Gastroesophageal sphincter (tissue), 3 donors: ENCODE measurements at regions not wholly inside any gene's neighbourhood (a gene's known extent, or its start where the extent isn't known, plus 50 kb on each side); places are given as distances from the start of the nearest gene placed in this dataset.

Experiments
- CTCF ChIP-seq, 4 experiments: fragments of 200-600 bp in 2 of 4; fragments of 450-650 bp in 2 of 4; sonication (generic) in 1 of 4; IDR thresholded peaks; one replicate each; pipeline ENCODE4 v1.5.1; 2017 to 2019; ENCODE audit warnings: antibody characterized with exemption in 4 of 4, mild to moderate bottlenecking in 2 of 4, moderate library complexity in 2 of 4
- POLR2AphosphoS5 ChIP-seq: sonication (generic); formaldehyde crosslinking; IDR thresholded peaks from one replicate; pipeline ENCODE4 v1.6.1; 2017; ENCODE audit warnings: antibody characterized with exemption

- TF ChIP-seq CTCF (IDR thresholded peaks at IDR 0.05): no peak
- TF ChIP-seq POLR2AphosphoS5: no peak
Measured at GRCh38 chr12:112606611-112607365, 184.8 kb upstream of the RPH3A start.
